Hepatocyte (in vitro differentiated cells): ENCODE measurements at regions not wholly inside any gene's neighbourhood (a gene's known extent, or its start where the extent isn't known, plus 50 kb on each side); places are given as distances from the start of the nearest gene placed in this dataset.

Experiments used
- DNase-seq: peaks from one replicate; pipeline ENCODE4 v3.0.0-alpha.2; 2016; ENCODE audit warnings: low spot score
- H2AFZ ChIP-seq: fragments of 200-600 bp; sonication (generic); 2 replicates; pipeline ENCODE4 v1.6.0; 2016; ENCODE audit warnings: antibody characterized with exemption, mild to moderate bottlenecking
- H3K27ac ChIP-seq: fragments of 200-600 bp; sonication (generic); 2 replicates; pipeline ENCODE4 v1.5.1; 2016; ENCODE audit warnings: mild to moderate bottlenecking
- H3K27me3 ChIP-seq: fragments of 200-600 bp; sonication (generic); 2 replicates; pipeline ENCODE4 v1.6.1; 2016
- H3K36me3 ChIP-seq: fragments of 200-600 bp; sonication (generic); replicated peaks from 2 replicates; pipeline ENCODE4 v1.5.1; 2016; ENCODE audit warnings: low read depth; ENCODE audit not compliant: insufficient read depth
- H3K4me1 ChIP-seq: fragments of 200-600 bp; sonication (generic); 2 replicates; pipeline ENCODE4 v1.5.1; 2016; ENCODE audit warnings: mild to moderate bottlenecking, moderate library complexity; ENCODE audit not compliant: insufficient read depth
- H3K4me2 ChIP-seq: fragments of 200-600 bp; sonication (generic); 2 replicates; pipeline ENCODE4 v1.6.0; 2016
- H3K4me3 ChIP-seq: fragments of 200-600 bp; sonication (generic); 2 replicates; pipeline ENCODE4 v1.5.1; 2016; ENCODE audit warnings: mild to moderate bottlenecking
- H3K79me2 ChIP-seq: fragments of 200-600 bp; sonication (generic); 2 replicates; pipeline ENCODE4 v1.6.0; 2017; ENCODE audit warnings: mild to moderate bottlenecking
- H3K9me2 ChIP-seq: fragments of 200-600 bp; sonication (generic); replicated peaks from 2 replicates; pipeline ENCODE4 v1.6.0; 2017; ENCODE audit warnings: mild to moderate bottlenecking; ENCODE audit not compliant: insufficient read depth
- H3K9me3 ChIP-seq: fragments of 200-600 bp; sonication (generic); 2 replicates; pipeline ENCODE4 v1.5.1; 2016; ENCODE audit warnings: low read depth, mild to moderate bottlenecking
- H4K20me1 ChIP-seq: fragments of 200-600 bp; sonication (generic); 2 replicates; pipeline ENCODE4 v1.6.0; 2016; ENCODE audit warnings: mild to moderate bottlenecking; ENCODE audit not compliant: insufficient read depth, poor library complexity, severe bottlenecking
- CTCF ChIP-seq: fragments of 200-600 bp; sonication (generic); IDR thresholded peaks from 2 replicates; pipeline ENCODE4 v1.5.1; 2016; ENCODE audit warnings: antibody characterized with exemption, mild to moderate bottlenecking; ENCODE audit not compliant: poor library complexity
- EZH2 ChIP-seq: fragments of 200-600 bp; sonication (generic); IDR thresholded peaks from 2 replicates; pipeline ENCODE4 v1.6.1; 2016; ENCODE audit warnings: antibody characterized with exemption, mild to moderate bottlenecking, borderline replicate concordance
- EZH2phosphoT487 ChIP-seq: fragments of 200-600 bp; sonication (generic); IDR thresholded peaks from one replicate; pipeline ENCODE4 v1.6.1; 2018; ENCODE audit warnings: antibody characterized with exemption, mild to moderate bottlenecking, low read depth, moderate library complexity; ENCODE audit not compliant: unreplicated experiment, severe bottlenecking
- WGBS: methylation state at CpG from one replicate; pipeline ENCODE4 v1.1.6; 2016; ENCODE audit warnings: low lambda C conversion rate; ENCODE audit errors: missing lambda C conversion rate; 5-methylcytosine and 5-hydroxymethylcytosine counted together

- no peaks in the 10 kb centered on the region for H3K27me3 ChIP-seq
- no peaks in the 10 kb centered on the region for H4K20me1 ChIP-seq
- H3K27ac ChIP-seq = peak overlapping the region; percentile 89
- peak overlapping the region; percentile 94 for H3K4me2 ChIP-seq
- peak overlapping the region; percentile 98 for H2AFZ ChIP-seq
- WGBS = 5% methylated on average over 4 of the region's 76 CpGs
- no peaks in the 10 kb centered on the region for H3K9me3 ChIP-seq
- peaks cover 3% of the 10 kb centered on the region for H3K4me1 ChIP-seq
- H3K36me3 ChIP-seq = no peaks in the 10 kb centered on the region
- peak; percentile 63 for DNase-seq
- no peaks in the 10 kb centered on the region for H3K79me2 ChIP-seq
- TF ChIP-seq EZH2phosphoT487 = no peak
- no peak for TF ChIP-seq EZH2
- TF ChIP-seq CTCF = no peak
- no peaks in the 10 kb centered on the region for H3K9me2 ChIP-seq
- peak overlapping the region; percentile 83 for H3K4me3 ChIP-seq
These were observed 187.2 kb upstream of the FANCL start for GRCh38 chr2:58428096-58429013.

- peak overlapping the region; percentile 94 for H3K4me2 ChIP-seq
- H3K9me2 ChIP-seq = no peaks in the 10 kb centered on the region
- peaks cover 3% of the 10 kb centered on the region for H3K4me1 ChIP-seq
- peak; percentile 77 for DNase-seq
- H3K79me2 ChIP-seq = no peaks in the 10 kb centered on the region
- TF ChIP-seq EZH2 = no peak
- no peak for TF ChIP-seq EZH2phosphoT487
- TF ChIP-seq CTCF = no peak
- H3K9me3 ChIP-seq = no peaks in the 10 kb centered on the region
- H3K27ac ChIP-seq = peak overlapping the region; percentile 89
- H3K4me3 ChIP-seq = peak overlapping the region; percentile 83
- WGBS = 1% methylated on average over 28 of the region's 28 CpGs
- H2AFZ ChIP-seq = peak overlapping the region; percentile 98
- H3K36me3 ChIP-seq = no peaks in the 10 kb centered on the region
- no peaks in the 10 kb centered on the region for H3K27me3 ChIP-seq
- H4K20me1 ChIP-seq = no peaks in the 10 kb centered on the region
These were observed 186.5 kb upstream of the FANCL start for GRCh38 chr2:58427572-58428095.

GRCh38 chr2:58425368-58425767 lies 184.2 kb upstream of the FANCL start:
- H3K9me2 ChIP-seq = no peaks in the 10 kb centered on the region
- H3K27me3 ChIP-seq = peaks cover 3% of the 10 kb centered on the region
- H3K4me2 ChIP-seq = no peak overlapping the region
- WGBS = 97% methylated on average over 1 of the region's 1 CpG
- TF ChIP-seq EZH2phosphoT487 = no peak
- TF ChIP-seq CTCF = no peak
- no peak for TF ChIP-seq EZH2
- H2AFZ ChIP-seq = no peak overlapping the region
- no peak overlapping the region for H3K27ac ChIP-seq
- H3K4me3 ChIP-seq = no peak overlapping the region
- no peaks in the 10 kb centered on the region for H4K20me1 ChIP-seq
- H3K36me3 ChIP-seq = no peaks in the 10 kb centered on the region
- H3K79me2 ChIP-seq = no peaks in the 10 kb centered on the region
- no peak for DNase-seq
- no peaks in the 10 kb centered on the region for H3K9me3 ChIP-seq
- H3K4me1 ChIP-seq = peaks cover 3% of the 10 kb centered on the region
